ENCODE measurements at regions not wholly inside any gene's neighbourhood (a gene's known extent, or its start where the extent isn't known, plus 50 kb on each side); places are given as distances from the start of the nearest gene placed in this dataset.

DNA sequence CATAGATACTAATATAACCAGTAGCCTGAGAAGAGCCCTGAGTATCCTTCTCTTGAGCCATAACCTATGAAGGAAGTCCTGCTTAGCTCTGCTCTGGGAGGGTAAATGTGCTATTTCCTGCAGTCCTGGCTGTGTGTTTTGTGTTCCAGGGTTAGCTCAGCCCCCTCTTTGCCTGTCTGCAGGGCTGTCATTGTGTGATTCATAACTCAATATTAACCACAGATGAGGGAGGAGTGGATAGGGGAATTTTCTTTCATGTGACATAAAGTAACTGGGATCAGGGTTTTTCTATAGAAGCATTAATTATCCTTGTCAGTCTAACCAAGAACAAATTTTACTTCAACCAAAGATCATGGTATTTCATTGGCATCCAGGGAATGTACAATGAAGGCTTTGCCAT, 183.3 kb upstream of the ZBTB20 start (continued):
- TF ChIP-seq DMAP1 (CRISPR knock-in tag; IDR thresholded peaks at IDR 0.05) (no peak), ATF7 (IDR thresholded peaks at IDR 0.05) (no peak), ATF7 (CRISPR knock-in tag; IDR thresholded peaks at IDR 0.05) (no peak)

DNA sequence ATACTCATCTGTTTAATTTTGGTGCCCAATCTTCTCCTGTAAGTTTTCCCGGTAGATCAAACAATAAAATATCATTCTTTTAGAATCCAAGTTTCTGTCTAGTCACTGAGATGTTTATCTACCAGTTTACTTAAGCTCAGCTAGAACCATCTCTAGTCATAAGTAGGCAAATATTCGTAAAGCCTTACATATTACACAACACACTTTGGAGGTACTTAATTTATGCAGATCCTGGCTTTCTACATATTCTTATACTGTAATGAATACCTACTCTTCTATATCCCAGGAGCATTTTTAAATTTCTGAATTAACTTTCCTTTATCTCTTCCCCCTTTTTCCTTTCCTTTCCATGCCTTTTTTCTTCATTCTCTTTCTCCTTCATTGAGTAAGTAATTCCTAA, 185.9 kb upstream of the ZBTB20 start:
- H4K20me1 ChIP-seq (ENCODE audit: insufficient read depth, low read length) = no peaks in the 10 kb centered on the region
- DNase-seq (ENCODE audit: low spot score) (no peak), ATAC-seq (no peak), FAIRE-seq (no peak)
- CTCF ChIA-PET (ENCODE audit: low intra/inter-chr PET ratio, low total read pairs) = no interaction called here
- H3K36me3 ChIP-seq (replicated peaks in 1 of 2; ENCODE audit: control insufficient read depth in 1 of 2, insufficient read depth in 2 of 2, low read length in 2 of 2) = no peaks in the 10 kb centered on the region
- H3K79me2 ChIP-seq (ENCODE audit: insufficient read depth, low read length) = no peaks in the 10 kb centered on the region
- POLR2A ChIA-PET = no interaction called here
- no peak for TF ChIP-seq ZNF704 (CRISPR knock-in tag; IDR thresholded peaks at IDR 0.05; ENCODE audit: borderline replicate concordance)
- no peak for TF ChIP-seq YEATS4 (CRISPR knock-in tag; IDR thresholded peaks at IDR 0.05; ENCODE audit: borderline replicate concordance)
- no peak for TF ChIP-seq MXD1 (CRISPR knock-in tag; IDR thresholded peaks at IDR 0.05)
- TF ChIP-seq ZFP1 (CRISPR knock-in tag; IDR thresholded peaks at IDR 0.05) = no peak
- 0% methylated on average over 2 of the region's 2 CpGs for WGBS (ENCODE audit: low lambda C conversion rate)
- BruUV-seq (replicated peaks) = no TSS peak
- intact Hi-C loops (cut with micrococcal nuclease; ENCODE audit: unreplicated experiment) (no loop called here), in situ Hi-C loops (cut with HindIII; ENCODE audit: extremely low pct_ligation_motif_present, low pct_unique_long_range_greater_than_20kb) (no loop called here)
- H3K9ac ChIP-seq (ENCODE audit: insufficient read depth, low read depth, low read length) = no peak overlapping the region
- H3K27ac ChIP-seq (ENCODE audit: extremely low read length, insufficient read depth, low read length) = no peak overlapping the region
- no peaks in the 10 kb centered on the region for H3K4me1 ChIP-seq (ENCODE audit: insufficient read depth, low read length)
- no peak overlapping the region for H2AFZ ChIP-seq (ENCODE audit: low read length)
- no peak overlapping the region for H3K4me2 ChIP-seq (ENCODE audit: low read depth, low read length)
- no peaks in the 10 kb centered on the region for H3K9me3 ChIP-seq (ENCODE audit: low read length)
- no peak overlapping the region for H3K4me3 ChIP-seq (replicated peaks in 1 of 3; ENCODE audit: insufficient read depth in 1 of 3, low read depth in 2 of 3, low read length in 3 of 3)
- H3K27me3 ChIP-seq (ENCODE audit: control insufficient read depth in 1 of 2, insufficient read depth in 2 of 2, low read length in 2 of 2) = no peaks in the 10 kb centered on the region

- Histone ChIP-seq H3K4me1 (ENCODE audit: insufficient read depth, low read length) (no peaks in the 10 kb centered on the region), H4K20me1 (ENCODE audit: insufficient read depth, low read length) (no peaks in the 10 kb centered on the region), H3K79me2 (ENCODE audit: insufficient read depth, low read length) (no peaks in the 10 kb centered on the region), H3K36me3 (replicated peaks in 1 of 2; ENCODE audit: control insufficient read depth in 1 of 2, insufficient read depth in 2 of 2, low read length in 2 of 2) (no peaks in the 10 kb centered on the region), H2AFZ (ENCODE audit: low read length) (no peak overlapping the region), H3K27me3 (ENCODE audit: control insufficient read depth in 1 of 2, insufficient read depth in 2 of 2, low read length in 2 of 2) (no peaks in the 10 kb centered on the region; a peak in 1 of 5 replicates), H3K27ac (ENCODE audit: extremely low read length, insufficient read depth, low read length) (no peak overlapping the region), H3K9me3 (ENCODE audit: low read length) (no peaks in the 10 kb centered on the region), H3K4me3 (replicated peaks in 1 of 3; ENCODE audit: insufficient read depth in 1 of 3, low read depth in 2 of 3, low read length in 3 of 3) (no peak overlapping the region), H3K4me2 (ENCODE audit: low read depth, low read length) (no peak overlapping the region), H3K9ac (ENCODE audit: insufficient read depth, low read depth, low read length) (no peak overlapping the region)
- ChIA-PET POLR2A (no interaction called here), CTCF (ENCODE audit: low intra/inter-chr PET ratio, low total read pairs) (no interaction called here)
- intact Hi-C loops (cut with micrococcal nuclease; ENCODE audit: unreplicated experiment) = no loop called here
- in situ Hi-C loops (cut with HindIII; ENCODE audit: extremely low pct_ligation_motif_present, low pct_unique_long_range_greater_than_20kb) = no loop called here
- WGBS (ENCODE audit: low lambda C conversion rate) = 20% methylated on average over 4 of the region's 4 CpGs
- no peak for FAIRE-seq
- no peak for DNase-seq (ENCODE audit: low spot score)
- no peak for ATAC-seq
- BruUV-seq (replicated peaks) = no TSS peak
- TF ChIP-seq ZNF674 (CRISPR knock-in tag; IDR thresholded peaks at IDR 0.05; ENCODE audit: low read depth) (no peak), MLLT10 (CRISPR knock-in tag; IDR thresholded peaks at IDR 0.05) (no peak), ZBTB21 (CRISPR knock-in tag; IDR thresholded peaks at IDR 0.05) (no peak), ZNF781 (CRISPR knock-in tag; IDR thresholded peaks at IDR 0.05; ENCODE audit: borderline replicate concordance, not compliant biosample characterization) (no peak)
Measured at GRCh38 chr3:115336836-115337235, 189.7 kb upstream of the ZBTB20 start.

All from HepG2 (cell line).